ENCODE measurements at regions not wholly inside any gene's neighbourhood (a gene's known extent, or its start where the extent isn't known, plus 50 kb on each side); places are given as distances from the start of the nearest gene placed in this dataset.

DNA sequence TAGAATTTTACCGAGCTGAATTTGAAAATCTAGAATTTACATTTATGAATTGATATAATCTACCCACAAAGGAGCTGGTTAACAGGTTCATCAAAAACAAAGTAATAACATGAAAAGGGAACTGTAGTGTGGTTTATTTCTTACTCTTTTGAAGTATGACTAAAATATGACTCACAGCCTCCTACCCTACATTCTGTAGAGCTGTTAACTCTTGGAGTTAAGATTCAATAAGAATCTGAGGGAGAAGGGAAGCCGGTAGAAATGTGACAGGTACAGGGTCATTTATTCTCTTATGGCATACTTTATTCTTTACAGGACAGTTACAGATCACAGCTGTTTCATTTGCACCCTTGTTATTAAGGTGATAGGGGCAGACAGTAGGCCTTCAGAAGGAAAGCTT lies 132.2 kb upstream of the FAM47B start:
- TF ChIP-seq CTCF (IDR thresholded peaks at IDR 0.05; ENCODE audit: low read length) (no peak), EZH2 (optimal IDR thresholded peaks at IDR 0.05; ENCODE audit: low read depth, low read length) (no peak)
